Spleen (tissue), 11 donors: ENCODE measurements at regions not wholly inside any gene's neighbourhood (a gene's known extent, or its start where the extent isn't known, plus 50 kb on each side); places are given as distances from the start of the nearest gene placed in this dataset.

Experiments
- DNase-seq: peaks from one replicate; pipeline ENCODE4 v3.0.0-alpha.2; 2020
- H3K27ac ChIP-seq, 8 donors: fragments of 200-600 bp; sonication (generic) in 7 of 8; 1 replicate in 4 of 8; 2 replicates in 4 of 8; pipeline versions ENCODE4 v1.5.0 to v1.8.0; 2016 to 2021; ENCODE audit warnings: inconsistent platforms in 4 of 8, mild to moderate bottlenecking in 4 of 8, moderate library complexity in 1 of 8
- H3K27me3 ChIP-seq, 7 donors: fragments of 200-600 bp; sonication (generic) in 6 of 7; replicated peaks in 1 of 7; 1 replicate in 4 of 7; 2 replicates in 3 of 7; pipeline versions ENCODE4 v1.5.0 to v1.8.0; 2016 to 2021; ENCODE audit warnings: inconsistent platforms in 3 of 7, mild to moderate bottlenecking in 1 of 7
- H3K36me3 ChIP-seq, 6 donors: fragments of 200-600 bp; sonication (generic) in 5 of 6; 1 replicate in 4 of 6; 2 replicates in 2 of 6; pipeline versions ENCODE4 v1.5.0 to v1.8.0; 2016 to 2021; ENCODE audit warnings: inconsistent platforms in 2 of 6
- H3K4me1 ChIP-seq, 6 donors: fragments of 200-600 bp; sonication (generic) in 5 of 6; 1 replicate in 3 of 6; 2 replicates in 3 of 6; pipeline versions ENCODE4 v1.5.0 to v1.8.0; 2016 to 2021; ENCODE audit warnings: inconsistent platforms in 3 of 6
- H3K4me3 ChIP-seq, 8 donors: fragments of 200-600 bp; sonication (generic) in 7 of 8; 1 replicate in 4 of 8; 2 replicates in 4 of 8; pipeline versions ENCODE4 v1.5.0 to v1.8.0; 2016 to 2021; ENCODE audit warnings: inconsistent platforms in 4 of 8, mild to moderate bottlenecking in 4 of 8, moderate library complexity in 2 of 8
- H3K9me3 ChIP-seq, 8 donors: fragments of 200-600 bp; sonication (generic) in 7 of 8; 1 replicate in 4 of 8; 2 replicates in 4 of 8; pipeline versions ENCODE4 v1.5.0 to v1.8.0; 2016 to 2021; ENCODE audit warnings: inconsistent platforms in 4 of 8
- POLR2A ChIP-seq, 3 donors: fragments of 450-650 bp; IDR thresholded peaks; one replicate each; pipeline ENCODE4 v1.5.1; 2017; ENCODE audit warnings: antibody characterized with exemption in 3 of 3, mild to moderate bottlenecking in 1 of 3
- POLR2AphosphoS5 ChIP-seq, 3 donors: sonication (generic); formaldehyde crosslinking; IDR thresholded peaks; one replicate each; pipeline ENCODE4 v1.5.1; 2017; ENCODE audit warnings: antibody characterized with exemption in 3 of 3
- WGBS, 5 donors: extraction: QIAGEN DNeasy Blood & Tissue Kit in 3 of 5; methylation state at CpG; one replicate each; pipeline versions ENCODE4 v1.1.5 to v1.1.7; 2013 to 2018; 5-methylcytosine and 5-hydroxymethylcytosine counted together
- intact Hi-C: fragments of 100-400 bp; cut with DNase I; formaldehyde crosslinking; loops from one replicate; pipeline ENCODE4 v1.15.0; 2023; ENCODE audit warnings: low total_unique reads
- TF ChIP-seq, protein P1 (sequence below), 11 experiments: fragments of 200-600 bp in 7 of 11; fragments of 450-650 bp in 4 of 11; sonication (generic) in 4 of 11; IDR thresholded peaks in 8 of 11; conservative IDR thresholded peaks in 3 of 11; 1 replicate in 7 of 11; 2 replicates in 4 of 11; pipeline versions ENCODE4 v1.4.0 to v1.8.0; 2016 to 2021; ENCODE audit warnings: antibody characterized with exemption in 11 of 11, inconsistent platforms in 4 of 11, mild to moderate bottlenecking in 1 of 11
- donor health status: healthy with polysubstance abuse.
- donor health status: DM: no; HTN: no; CAD: no; lungs with moderate emphysema.
- donor health status: DM: no; HTN: no; CAD: no.
- donor health status: Bipolar disorder and iron deficiency.
- donor health status: healthy.
- donor health status: DM: no; HTN: no; CAD: no.
- donor health status: DM: yes; HTN: yes; CAD: no.

DNA sequence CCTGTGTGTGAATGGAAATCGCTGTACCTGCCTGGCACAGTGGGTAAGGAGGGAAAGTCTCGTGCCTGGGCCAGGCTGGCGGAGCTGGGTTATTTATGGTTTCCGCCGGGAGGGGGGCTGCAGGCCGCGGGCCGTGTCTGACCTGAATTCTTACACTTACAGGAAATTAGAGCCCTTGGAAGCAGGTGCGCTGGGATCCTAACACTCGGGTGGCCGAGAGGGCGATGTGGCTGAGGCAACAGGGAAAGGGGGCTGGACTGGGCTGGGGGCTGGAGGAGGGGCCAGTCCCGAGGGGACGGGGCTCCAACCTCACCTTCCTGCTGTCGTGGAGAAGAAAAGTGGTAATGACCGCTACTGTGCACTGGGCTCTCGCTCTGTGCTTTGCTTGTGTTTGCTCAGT is 109.4 kb upstream of the WNT4 start:
- TF ChIP-seq POLR2A (IDR thresholded peaks at IDR 0.05), result no peak
- no peak for TF ChIP-seq POLR2AphosphoS5 (IDR thresholded peaks at IDR 0.05)
- TF ChIP-seq, protein P1, sequence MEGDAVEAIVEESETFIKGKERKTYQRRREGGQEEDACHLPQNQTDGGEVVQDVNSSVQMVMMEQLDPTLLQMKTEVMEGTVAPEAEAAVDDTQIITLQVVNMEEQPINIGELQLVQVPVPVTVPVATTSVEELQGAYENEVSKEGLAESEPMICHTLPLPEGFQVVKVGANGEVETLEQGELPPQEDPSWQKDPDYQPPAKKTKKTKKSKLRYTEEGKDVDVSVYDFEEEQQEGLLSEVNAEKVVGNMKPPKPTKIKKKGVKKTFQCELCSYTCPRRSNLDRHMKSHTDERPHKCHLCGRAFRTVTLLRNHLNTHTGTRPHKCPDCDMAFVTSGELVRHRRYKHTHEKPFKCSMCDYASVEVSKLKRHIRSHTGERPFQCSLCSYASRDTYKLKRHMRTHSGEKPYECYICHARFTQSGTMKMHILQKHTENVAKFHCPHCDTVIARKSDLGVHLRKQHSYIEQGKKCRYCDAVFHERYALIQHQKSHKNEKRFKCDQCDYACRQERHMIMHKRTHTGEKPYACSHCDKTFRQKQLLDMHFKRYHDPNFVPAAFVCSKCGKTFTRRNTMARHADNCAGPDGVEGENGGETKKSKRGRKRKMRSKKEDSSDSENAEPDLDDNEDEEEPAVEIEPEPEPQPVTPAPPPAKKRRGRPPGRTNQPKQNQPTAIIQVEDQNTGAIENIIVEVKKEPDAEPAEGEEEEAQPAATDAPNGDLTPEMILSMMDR (IDR thresholded peaks at IDR 0.05 in 8 of 11, conservative IDR thresholded peaks at IDR 0.05 in 3 of 11), result no peak
- Histone ChIP-seq H3K9me3 (no peaks in the 10 kb centered on the region), H3K4me3 (no peak overlapping the region), H3K4me1 (peaks cover 0 to 9% (median 0%) of the 10 kb centered on the region in 6 donors), H3K36me3 (no peaks in the 10 kb centered on the region), H3K27me3 (peaks cover 0 to 57% (median 0%) of the 10 kb centered on the region in 7 donors), H3K27ac (no peak overlapping the region)
- intact Hi-C loops, result no loop called here
- no peak for DNase-seq
- WGBS, 5 donors, result 25 to 45% (median 34%) methylated on average over 15 to 17 of the region's 17 CpGs

DNA sequence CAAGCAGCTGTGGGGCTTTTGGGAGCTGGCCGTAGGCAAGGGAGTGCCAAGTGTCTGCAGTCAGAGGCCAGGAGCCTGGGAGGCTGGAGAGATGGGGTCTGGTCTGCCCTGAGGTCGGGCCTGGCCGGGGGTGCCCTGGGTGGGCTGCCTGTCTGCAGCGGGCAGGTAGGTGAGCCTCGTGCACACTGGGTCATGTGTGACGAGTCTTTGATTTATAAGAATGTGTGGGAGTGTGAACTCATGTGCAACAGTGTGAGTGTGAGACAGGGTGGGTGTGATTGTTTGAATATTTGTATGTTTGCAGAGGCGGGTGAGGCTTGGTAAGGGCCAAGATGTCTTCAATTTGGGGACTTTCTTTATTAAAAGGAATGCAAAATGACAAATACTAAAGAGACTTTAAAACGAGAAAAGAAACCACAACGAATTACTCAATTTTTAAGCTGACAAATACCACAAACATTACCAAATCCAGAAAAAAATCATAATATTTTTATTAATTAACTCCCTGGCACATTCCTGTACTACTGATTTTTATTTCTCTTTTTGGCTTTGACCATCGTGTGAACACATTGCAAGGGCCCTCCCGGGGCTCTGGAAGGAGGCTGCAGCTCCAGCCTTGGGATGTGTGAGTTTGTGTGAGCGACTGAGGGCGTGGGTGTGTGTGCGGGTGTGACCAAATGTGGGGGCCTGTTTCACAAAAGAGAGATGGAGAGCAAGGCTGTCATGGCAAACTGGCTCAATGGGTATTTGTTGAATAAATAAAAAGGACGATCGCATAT is 110.3 kb upstream of the WNT4 start:
- peak overlapping the region in 1 of 8 donors; percentile 51 for H3K27ac ChIP-seq

DNA sequence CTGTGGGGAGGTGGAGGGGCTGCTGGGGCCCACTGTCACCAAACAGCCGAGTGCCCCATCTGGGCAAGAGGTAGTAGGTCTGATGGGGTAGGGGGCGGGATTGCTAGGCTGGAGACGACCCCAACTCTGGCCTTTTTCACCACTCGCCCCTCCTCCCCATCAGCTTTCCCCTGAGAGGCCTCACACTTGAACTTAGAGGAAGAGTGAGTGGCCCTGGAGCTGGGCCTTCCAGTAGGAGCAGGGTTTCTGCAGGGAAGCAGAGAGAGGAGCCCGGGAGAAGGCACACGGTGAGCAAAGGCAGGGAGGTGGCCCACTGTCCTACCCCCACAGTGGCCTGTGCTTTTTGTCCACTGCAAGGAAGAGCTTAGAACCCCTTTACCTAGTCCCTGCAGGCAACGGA is 111.9 kb upstream of the WNT4 start:
- Histone ChIP-seq H3K36me3 (no peaks in the 10 kb centered on the region), H3K4me3 (no peak overlapping the region), H3K27me3 (peaks cover 0 to 52% (median 0%) of the 10 kb centered on the region in 7 donors), H3K27ac (no peak overlapping the region), H3K4me1 (peaks cover 0 to 22% (median 1%) of the 10 kb centered on the region in 6 donors), H3K9me3 (no peaks in the 10 kb centered on the region)
- intact Hi-C loops, result no loop called here
- WGBS, 5 donors, result 57 to 81% (median 76%) methylated on average over 7 of the region's 7 CpGs
- DNase-seq, result no peak
- TF ChIP-seq, protein P1 (IDR thresholded peaks at IDR 0.05 in 8 of 11, conservative IDR thresholded peaks at IDR 0.05 in 3 of 11), result no peak
- TF ChIP-seq POLR2AphosphoS5 (IDR thresholded peaks at IDR 0.05) (no peak), POLR2A (IDR thresholded peaks at IDR 0.05) (no peak)

More for the DNA sequence above, 110.3 kb upstream of the WNT4 start:
- no peak overlapping the region for H3K4me3 ChIP-seq
- no peaks in the 10 kb centered on the region for H3K36me3 ChIP-seq
- H3K4me1 ChIP-seq, result peaks cover 0 to 13% (median 0%) of the 10 kb centered on the region in 6 donors
- TF ChIP-seq, protein P1 (IDR thresholded peaks at IDR 0.05 in 8 of 11, conservative IDR thresholded peaks at IDR 0.05 in 3 of 11), result no peak
- TF ChIP-seq POLR2A (IDR thresholded peaks at IDR 0.05) (no peak), POLR2AphosphoS5 (IDR thresholded peaks at IDR 0.05) (no peak)
- H3K9me3 ChIP-seq, result no peaks in the 10 kb centered on the region
- intact Hi-C loops, result no loop called here
- peaks cover 0 to 56% (median 0%) of the 10 kb centered on the region in 7 donors for H3K27me3 ChIP-seq
- 58 to 75% (median 60%) methylated on average over 16 of the region's 16 CpGs for WGBS, 5 donors
- DNase-seq, result no peak
